ENCODE measurements at regions not wholly inside any gene's neighbourhood (a gene's known extent, or its start where the extent isn't known, plus 50 kb on each side); places are given as distances from the start of the nearest gene placed in this dataset.

DNA sequence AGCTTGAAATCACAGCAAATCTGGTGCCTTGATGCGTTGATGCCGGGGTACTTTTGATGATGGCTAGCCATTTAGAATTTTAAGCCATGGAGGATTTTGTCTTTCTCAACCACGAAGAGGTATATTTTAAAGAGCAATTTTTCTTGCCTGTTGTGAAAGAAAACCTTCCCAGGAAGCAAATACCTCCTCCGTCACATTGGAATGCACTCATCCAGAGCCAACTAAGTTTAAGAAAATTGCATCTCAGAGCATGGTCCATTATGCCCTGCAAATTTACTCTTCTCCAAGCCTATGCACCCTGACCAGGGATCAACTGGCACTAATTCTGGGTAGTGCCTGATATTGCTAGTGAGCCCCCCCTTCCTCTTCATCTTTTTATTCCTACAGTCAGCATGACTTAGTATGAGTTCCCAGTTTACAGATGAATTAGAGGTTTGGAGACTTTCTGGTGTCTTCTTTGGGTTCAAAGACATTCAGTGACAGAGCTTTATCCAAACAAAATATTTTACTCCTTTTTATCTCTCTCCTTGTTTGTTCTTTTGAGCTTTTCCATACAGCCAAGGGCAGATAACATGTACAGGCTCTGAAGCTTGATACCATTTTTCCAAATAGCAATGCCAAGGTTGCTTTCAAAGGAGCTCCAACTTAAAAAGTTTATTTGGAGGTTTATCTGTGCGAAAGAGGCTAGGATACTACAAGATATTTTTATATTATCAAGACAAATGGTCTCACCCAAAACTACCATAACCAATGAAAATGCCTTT, 56.6 kb upstream of the ANK3 start:
- no peak overlapping the region for H3K4me3 ChIP-seq (ENCODE audit: low read length)
- TF ChIP-seq, protein P1, sequence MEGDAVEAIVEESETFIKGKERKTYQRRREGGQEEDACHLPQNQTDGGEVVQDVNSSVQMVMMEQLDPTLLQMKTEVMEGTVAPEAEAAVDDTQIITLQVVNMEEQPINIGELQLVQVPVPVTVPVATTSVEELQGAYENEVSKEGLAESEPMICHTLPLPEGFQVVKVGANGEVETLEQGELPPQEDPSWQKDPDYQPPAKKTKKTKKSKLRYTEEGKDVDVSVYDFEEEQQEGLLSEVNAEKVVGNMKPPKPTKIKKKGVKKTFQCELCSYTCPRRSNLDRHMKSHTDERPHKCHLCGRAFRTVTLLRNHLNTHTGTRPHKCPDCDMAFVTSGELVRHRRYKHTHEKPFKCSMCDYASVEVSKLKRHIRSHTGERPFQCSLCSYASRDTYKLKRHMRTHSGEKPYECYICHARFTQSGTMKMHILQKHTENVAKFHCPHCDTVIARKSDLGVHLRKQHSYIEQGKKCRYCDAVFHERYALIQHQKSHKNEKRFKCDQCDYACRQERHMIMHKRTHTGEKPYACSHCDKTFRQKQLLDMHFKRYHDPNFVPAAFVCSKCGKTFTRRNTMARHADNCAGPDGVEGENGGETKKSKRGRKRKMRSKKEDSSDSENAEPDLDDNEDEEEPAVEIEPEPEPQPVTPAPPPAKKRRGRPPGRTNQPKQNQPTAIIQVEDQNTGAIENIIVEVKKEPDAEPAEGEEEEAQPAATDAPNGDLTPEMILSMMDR (conservative IDR thresholded peaks at IDR 0.05; ENCODE audit: low read length): no peak
- DNase-seq (ENCODE audit: low read depth): no peak

DNA sequence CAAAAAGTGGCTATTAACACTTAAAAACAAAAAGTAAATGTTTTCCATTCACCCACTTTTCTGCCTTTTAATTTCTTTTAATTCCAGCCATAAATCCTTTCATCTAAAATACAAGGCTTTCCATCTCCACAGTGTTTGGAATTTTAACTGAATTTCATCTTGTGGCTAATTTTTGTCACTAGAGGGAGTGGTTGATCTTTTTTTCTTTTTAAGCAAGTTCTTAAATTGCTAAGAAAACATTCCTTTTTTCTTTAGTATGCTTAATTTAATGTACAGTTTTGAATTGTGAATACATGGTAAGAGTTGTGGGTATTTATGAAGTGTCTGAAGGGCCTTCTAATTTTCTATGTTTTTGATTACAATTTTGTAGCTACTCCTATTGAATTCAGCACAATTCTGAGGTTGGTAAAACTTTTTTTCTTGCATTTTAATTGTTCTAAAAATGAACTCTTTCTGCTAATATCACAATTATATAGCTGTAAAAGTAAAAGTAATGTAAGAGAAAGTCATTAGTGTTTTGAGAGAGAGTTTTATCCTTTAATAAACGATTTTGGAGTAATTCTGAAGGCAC, 54.9 kb upstream of the ANK3 start:
- no peak overlapping the region for H3K4me3 ChIP-seq (ENCODE audit: low read length)
- TF ChIP-seq, protein P1 (conservative IDR thresholded peaks at IDR 0.05; ENCODE audit: low read length): peak; percentile 76
- peak; percentile 45 for DNase-seq (ENCODE audit: low read depth)

DNA sequence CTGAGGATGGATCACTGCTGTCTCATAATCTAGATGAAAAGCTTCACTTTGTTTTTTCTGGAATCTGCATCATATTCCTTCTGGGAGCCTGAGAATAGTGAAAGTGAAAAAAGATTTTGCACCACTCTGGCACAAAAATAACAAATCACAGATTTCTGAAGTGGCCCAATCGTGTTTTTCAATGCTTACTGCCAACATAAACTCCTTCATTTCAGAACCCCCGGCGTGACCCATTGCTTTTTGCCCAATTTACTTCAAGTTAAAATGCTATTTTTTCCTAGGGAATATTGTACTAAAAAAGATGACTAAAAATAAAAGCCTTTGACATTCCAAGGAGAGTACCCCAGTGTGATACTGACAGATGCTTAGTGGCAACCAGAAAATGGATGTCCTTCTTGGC, 53.7 kb upstream of the ANK3 start:
- TF ChIP-seq, protein P1 (conservative IDR thresholded peaks at IDR 0.05; ENCODE audit: low read length): no peak
- H3K4me3 ChIP-seq (ENCODE audit: low read length): no peak overlapping the region
- no peak for DNase-seq (ENCODE audit: low read depth)

DNA sequence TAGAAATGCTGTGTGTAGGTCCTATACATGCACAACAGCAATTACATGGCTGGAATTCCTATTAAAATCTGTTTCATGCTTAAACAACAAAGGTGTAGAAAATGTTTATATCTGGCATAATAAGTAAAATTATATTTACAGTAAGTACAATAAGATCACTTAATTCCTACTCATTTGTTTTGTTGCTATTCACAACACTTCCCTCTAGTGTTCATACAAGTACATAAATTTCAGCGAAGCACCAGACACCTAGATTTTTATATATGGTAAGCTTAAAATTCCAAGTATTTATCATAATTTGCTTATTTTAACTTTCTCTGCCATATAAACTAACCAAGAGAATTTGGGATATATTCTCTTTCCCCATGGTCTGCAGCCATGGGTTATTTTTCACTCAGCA, 51.8 kb upstream of the ANK3 start:
- peak; percentile 38 for DNase-seq (ENCODE audit: low read depth)
- TF ChIP-seq, protein P1 (conservative IDR thresholded peaks at IDR 0.05; ENCODE audit: low read length): peak; percentile 51
- no peak overlapping the region for H3K4me3 ChIP-seq (ENCODE audit: low read length)

DNA sequence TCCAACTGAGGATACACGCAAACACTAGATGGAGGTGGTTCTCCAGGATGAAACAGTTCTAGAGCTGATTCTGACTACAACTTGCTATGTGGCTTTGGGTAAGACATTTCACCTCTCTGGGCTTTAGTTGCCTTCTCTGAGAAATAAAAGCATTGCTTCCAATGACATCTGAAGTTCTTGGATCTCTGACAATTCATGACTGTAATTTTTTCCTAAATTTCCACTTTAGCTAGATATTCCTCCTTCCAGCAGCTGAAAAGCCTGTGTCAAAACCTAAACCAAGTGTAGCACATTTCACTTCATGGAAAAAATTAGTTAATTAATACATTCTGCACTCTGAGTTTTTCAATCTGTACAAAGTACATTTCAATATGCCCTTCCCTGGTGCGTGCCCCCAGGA, 50.0 kb upstream of the ANK3 start:
- H3K4me3 ChIP-seq (ENCODE audit: low read length): no peak overlapping the region
- TF ChIP-seq, protein P1 (conservative IDR thresholded peaks at IDR 0.05; ENCODE audit: low read length): no peak
- no peak for DNase-seq (ENCODE audit: low read depth)

Data from AG10803 (cell line).